MM.1S (cell line): ENCODE measurements at regions not wholly inside any gene's neighbourhood (a gene's known extent, or its start where the extent isn't known, plus 50 kb on each side); places are given as distances from the start of the nearest gene placed in this dataset.

ENCODE experiments used
- CTCF ChIP-seq: fragments of 300-600 bp; sonication (generic); IDR thresholded peaks from 2 replicates; pipeline ENCODE4 v1.5.1; 2016; ENCODE audit warnings: antibody characterized with exemption, low read length, mixed read lengths
- EZH2 ChIP-seq: fragments of 300-600 bp; sonication (generic); optimal IDR thresholded peaks from 2 replicates; pipeline ENCODE3; 2017; ENCODE audit warnings: low read depth, mild to moderate bottlenecking, antibody characterized with exemption, low read length, mixed read lengths
- EZH2phosphoT487 ChIP-seq: fragments of 300-600 bp; sonication (generic); IDR thresholded peaks from 2 replicates; pipeline ENCODE4 v1.6.1; 2018; ENCODE audit warnings: antibody characterized with exemption, low read length

DNA sequence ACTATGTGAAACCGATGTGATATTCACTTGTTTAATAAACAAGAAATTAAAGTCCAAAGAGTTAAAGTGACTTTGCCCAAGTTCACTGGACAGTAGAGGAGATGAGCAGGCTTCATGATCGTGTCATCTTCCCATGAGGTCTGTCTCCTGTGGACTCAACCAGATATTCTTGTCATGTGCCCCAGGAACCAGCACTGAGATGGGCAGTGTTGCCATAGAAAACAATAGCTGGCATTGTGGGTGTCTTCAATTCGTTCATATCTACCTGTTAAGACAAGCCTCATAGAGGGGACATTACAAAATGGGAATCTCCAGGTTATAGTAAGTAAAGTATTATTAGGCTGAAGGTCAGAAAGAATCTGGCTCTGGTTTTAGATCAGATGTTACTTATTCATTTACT lies 184.8 kb upstream of the BCL6 start:
- TF ChIP-seq CTCF, result no peak
- no peak for TF ChIP-seq EZH2phosphoT487
- TF ChIP-seq EZH2, result no peak
